ENCODE measurements at regions not wholly inside any gene's neighbourhood (a gene's known extent, or its start where the extent isn't known, plus 50 kb on each side); places are given as distances from the start of the nearest gene placed in this dataset.

- TF ChIP-seq REST (IDR thresholded peaks at IDR 0.05; ENCODE audit: low read depth) (no peak), RAD21 (IDR thresholded peaks at IDR 0.05; ENCODE audit: low read depth) (no peak), CEBPB (IDR thresholded peaks at IDR 0.05; ENCODE audit: low read depth) (no peak)
Measured at GRCh38 chr17:52336796-52337195, 178.3 kb upstream of the CA10 start (continued).

GRCh38 chr17:52306314-52306713 is 147.8 kb upstream of the CA10 start:
- no TSS peak for BruUV-seq (replicated peaks)
- no peak overlapping the region for H3K27ac ChIP-seq (ENCODE audit: low read depth, low read length)
- no peak overlapping the region for H3K4me2 ChIP-seq (ENCODE audit: low read length)
- H3K4me3 ChIP-seq (replicated peaks in 1 of 2; ENCODE audit: low read depth in 1 of 2, low read length in 2 of 2): no peak overlapping the region
- DNase-seq (ENCODE audit: low read depth, low spot score): no peak
- H3K36me3 ChIP-seq (ENCODE audit: control insufficient read depth in 1 of 2, insufficient read depth in 2 of 2, low read length in 2 of 2): no peaks in the 10 kb centered on the region
- CTCF ChIA-PET: no interaction called here
- H3K9me3 ChIP-seq (ENCODE audit: control insufficient read depth in 1 of 2, insufficient read depth in 1 of 2, low read depth in 1 of 2, low read length in 2 of 2): peaks cover 44 to 51% of the 10 kb centered on the region in 2 experiments
- H3K4me1 ChIP-seq (ENCODE audit: control insufficient read depth in 1 of 2, insufficient read depth in 2 of 2, low read length in 2 of 2): no peaks in the 10 kb centered on the region
- no peak for TF ChIP-seq MAX (IDR thresholded peaks at IDR 0.05)
- no peak for TF ChIP-seq ZNF274 (IDR thresholded peaks at IDR 0.05; ENCODE audit: low read depth, low read length)
- TF ChIP-seq ELF1 (IDR thresholded peaks at IDR 0.05; ENCODE audit: borderline replicate concordance, low read depth): no peak
- TF ChIP-seq SP1 (IDR thresholded peaks at IDR 0.05; ENCODE audit: low read depth): no peak
- no peak for TF ChIP-seq JUND (IDR thresholded peaks at IDR 0.05)
- no peak for TF ChIP-seq YY1 (IDR thresholded peaks at IDR 0.05; ENCODE audit: extremely low read depth, insufficient replicate concordance, low read depth, low read length)
- no peak for TF ChIP-seq ZBTB33 (IDR thresholded peaks at IDR 0.05; ENCODE audit: extremely low read depth, insufficient replicate concordance, low read length)
- RAD21 ChIA-PET (ENCODE audit: low non-redundant PET in 1 of 2, low total read pairs in 2 of 2, uncharacterized antibody in 2 of 2, unreplicated experiment in 2 of 2): no interaction called here
- no peak overlapping the region for H2AFZ ChIP-seq (ENCODE audit: low read depth, low read length, poor library complexity, severe bottlenecking)
- H3K9me2 ChIP-seq (ENCODE audit: insufficient read depth): no peaks in the 10 kb centered on the region
- H4K20me1 ChIP-seq (ENCODE audit: insufficient read depth): no peaks in the 10 kb centered on the region
- no peaks in the 10 kb centered on the region for H3K27me3 ChIP-seq (ENCODE audit: insufficient read depth, low read length)
- H3K9ac ChIP-seq (ENCODE audit: low read length): no peak overlapping the region
- POLR2A ChIA-PET: no interaction called here
- no peak for ATAC-seq
- no peaks in the 10 kb centered on the region for H3K79me2 ChIP-seq (ENCODE audit: insufficient read depth, low read length)
- intact Hi-C loops (cut with micrococcal nuclease): no loop called here

Data from HCT116 (cell line).